Lung (tissue), 11 donors: ENCODE measurements at regions not wholly inside any gene's neighbourhood (a gene's known extent, or its start where the extent isn't known, plus 50 kb on each side); places are given as distances from the start of the nearest gene placed in this dataset.

Source experiments
- ATAC-seq: fragments of 200-7000 bp; cut with Tn5 transposase; one replicate; pipeline ENCODE4 v1.9.1; 2020; ENCODE audit warnings: moderate number of reproducible peaks; ENCODE audit not compliant: insufficient read depth, low FRiP score
- DNase-seq, 3 donors: peaks; one replicate each; pipeline ENCODE4 v3.0.0-alpha.2; 2013 to 2017
- H3K27ac ChIP-seq, 2 donors: one replicate each; pipeline ENCODE4 v1.5.1; 2013; ENCODE audit warnings: mild to moderate bottlenecking in 2 of 2, moderate library complexity in 2 of 2, control low read depth in 1 of 2, inconsistent platforms in 1 of 2, low read depth in 1 of 2, low read length in 1 of 2
- H3K27me3 ChIP-seq, 3 donors: one replicate each; pipeline ENCODE4 v1.5.1; 2013; ENCODE audit warnings: low read length in 2 of 3; ENCODE audit not compliant: control insufficient read depth in 3 of 3, insufficient read depth in 3 of 3
- H3K36me3 ChIP-seq, 4 donors: one replicate each; pipeline ENCODE4 v1.5.1; 2013; ENCODE audit warnings: low read length in 4 of 4, mild to moderate bottlenecking in 1 of 4, moderate library complexity in 1 of 4; ENCODE audit not compliant: control insufficient read depth in 4 of 4, insufficient read depth in 4 of 4
- H3K4me1 ChIP-seq, 5 donors: one replicate each; pipeline ENCODE4 v1.5.1; 2013; ENCODE audit warnings: low read length in 5 of 5, mild to moderate bottlenecking in 2 of 5, moderate library complexity in 1 of 5; ENCODE audit not compliant: control insufficient read depth in 5 of 5, insufficient read depth in 5 of 5
- H3K4me3 ChIP-seq: one replicate; pipeline ENCODE4 v1.5.1; 2013; ENCODE audit warnings: mild to moderate bottlenecking, control low read depth, moderate library complexity
- H3K9ac ChIP-seq, 2 donors: one replicate each; pipeline ENCODE4 v1.5.1; 2013; ENCODE audit warnings: low read length in 2 of 2, control low read depth in 1 of 2; ENCODE audit not compliant: insufficient read depth in 1 of 2
- H3K9me3 ChIP-seq, 4 donors: one replicate each; pipeline ENCODE4 v1.5.1; 2013; ENCODE audit warnings: low read length in 3 of 4, mild to moderate bottlenecking in 1 of 4, moderate library complexity in 1 of 4; ENCODE audit not compliant: control insufficient read depth in 4 of 4, insufficient read depth in 3 of 4
- CTCF ChIP-seq: IDR thresholded peaks from 2 replicates; pipeline ENCODE4 v1.5.1; 2012; ENCODE audit warnings: mild to moderate bottlenecking; ENCODE audit errors: control extremely low read depth, extremely low read depth
- WGBS, 2 donors: extraction: QIAGEN DNeasy Blood & Tissue Kit; methylation state at CpG; one replicate each; pipeline ENCODE4 v1.1.7; 2013; 5-methylcytosine and 5-hydroxymethylcytosine counted together
- donor health status: control.
- donor health status: control.
- donor health status: Bipolar disorder and iron deficiency.
- donor health status: healthy.
- donor health status: DM: yes; HTN: yes; CAD: no.

- no peaks in the 10 kb centered on the region for H3K9me3 ChIP-seq
- H3K9ac ChIP-seq = no peak overlapping the region
- no peaks in the 10 kb centered on the region for H3K27me3 ChIP-seq
- no peak overlapping the region for H3K4me3 ChIP-seq
- H3K4me1 ChIP-seq = peaks cover 0 to 27% (median 3%) of the 10 kb centered on the region in 5 donors
- ATAC-seq (no peak), DNase-seq (no peak)
- 82 to 92% methylated on average over 1 of the region's 1 CpG for WGBS, 2 donors
- no peak overlapping the region for H3K27ac ChIP-seq
- no peaks in the 10 kb centered on the region for H3K36me3 ChIP-seq
- TF ChIP-seq CTCF = no peak
These were observed 180.1 kb downstream of the DACT1 start for GRCh38 chr14:58817846-58818245.

DNA sequence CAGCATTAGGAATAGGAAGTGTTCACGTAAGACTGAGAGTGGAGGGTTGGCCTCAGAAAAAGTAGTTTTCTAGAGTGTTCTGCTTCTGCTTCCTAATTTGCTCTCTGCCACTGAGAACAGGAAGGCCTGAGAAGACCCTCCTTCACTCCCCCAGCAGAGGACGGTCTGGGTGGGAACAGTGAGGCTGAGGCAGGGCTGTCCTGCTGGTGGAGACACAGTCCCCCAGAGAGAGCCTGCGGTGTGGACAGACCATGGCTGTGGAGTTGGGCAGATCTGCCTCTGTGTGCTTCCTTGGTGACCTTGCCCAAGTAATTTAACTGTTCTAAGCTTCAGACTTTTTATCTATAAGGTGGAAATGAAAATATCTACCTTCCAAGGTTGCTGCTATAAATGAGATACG lies 182.3 kb downstream of the DACT1 start:
- 76 to 88% methylated on average over 4 of the region's 4 CpGs for WGBS, 2 donors
- DNase-seq (no peak), ATAC-seq (no peak)
- Histone ChIP-seq H3K9me3 (no peaks in the 10 kb centered on the region), H3K27ac (no peak overlapping the region), H3K4me1 (peaks cover 0 to 18% (median 3%) of the 10 kb centered on the region in 5 donors), H3K9ac (no peak overlapping the region), H3K4me3 (no peak overlapping the region), H3K36me3 (no peaks in the 10 kb centered on the region), H3K27me3 (no peaks in the 10 kb centered on the region)
- TF ChIP-seq CTCF = no peak

DNA sequence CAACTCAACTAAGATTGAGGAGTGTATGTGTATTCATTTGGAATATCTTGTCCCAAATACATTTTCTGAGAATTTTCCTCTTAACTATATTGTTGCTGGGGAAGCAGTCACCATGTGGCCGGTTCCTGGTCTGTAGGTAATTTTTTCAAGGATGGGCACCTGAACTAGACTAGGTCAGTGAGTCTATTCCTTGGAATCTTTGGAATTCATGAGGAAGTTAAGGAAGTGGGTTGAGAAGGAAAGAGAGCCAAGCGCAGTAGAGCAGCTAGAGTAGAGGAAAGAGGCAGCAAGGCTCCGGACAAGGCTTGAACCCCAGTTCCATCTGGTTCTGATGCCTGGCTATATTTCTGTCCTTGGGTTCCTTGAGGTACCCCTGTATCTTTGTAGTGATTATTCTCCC lies 183.7 kb downstream of the DACT1 start:
- DNase-seq = no peak
- H3K9ac ChIP-seq = no peak overlapping the region
- WGBS, 2 donors = 91 to 97% methylated on average over 3 of the region's 3 CpGs

More for the DNA sequence above, 183.7 kb downstream of the DACT1 start:
- TF ChIP-seq CTCF = no peak
- no peaks in the 10 kb centered on the region for H3K36me3 ChIP-seq
- no peak overlapping the region for H3K4me3 ChIP-seq
- ATAC-seq = no peak
- H3K27me3 ChIP-seq = no peaks in the 10 kb centered on the region
- peaks cover 0 to 4% (median 0%) of the 10 kb centered on the region in 5 donors for H3K4me1 ChIP-seq
- no peaks in the 10 kb centered on the region for H3K9me3 ChIP-seq
- no peak overlapping the region for H3K27ac ChIP-seq
